ENCODE measurements at regions not wholly inside any gene's neighbourhood (a gene's known extent, or its start where the extent isn't known, plus 50 kb on each side); places are given as distances from the start of the nearest gene placed in this dataset.
"Not testable (repeated sequence)": the region's sequence is repeated elsewhere in the genome, so short reads cannot be mapped to it uniquely, and the experiment has no call there.

DNA sequence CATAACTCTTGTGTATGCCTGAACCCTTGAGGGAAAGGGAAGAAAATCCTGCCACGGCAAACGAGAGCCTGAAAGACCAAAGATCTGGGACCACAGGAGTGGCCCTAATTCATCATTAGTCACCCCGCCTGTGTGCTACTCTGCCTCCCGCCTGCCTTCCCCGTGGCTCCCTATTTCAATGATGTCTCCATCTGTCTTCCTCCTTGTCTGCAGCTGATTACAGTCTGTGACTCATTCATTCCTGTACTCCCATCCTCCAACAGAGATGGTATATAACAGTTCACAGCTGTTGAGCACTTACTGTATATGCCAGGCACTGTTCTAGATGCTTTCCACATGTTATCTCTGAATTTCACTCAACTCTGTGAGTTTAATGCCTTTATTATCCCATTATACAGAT is 96.6 kb downstream of the SEC16B start:
- Histone ChIP-seq H3K27me3 (ENCODE audit: control insufficient read depth, insufficient read depth, low read length) (no peaks in the 10 kb centered on the region), H3K36me3 (ENCODE audit: control insufficient read depth, insufficient read depth, low read length) (no peaks in the 10 kb centered on the region), H3K4me3 (ENCODE audit: low read depth, low read length) (no peak overlapping the region)
- TF ChIP-seq, protein P1, sequence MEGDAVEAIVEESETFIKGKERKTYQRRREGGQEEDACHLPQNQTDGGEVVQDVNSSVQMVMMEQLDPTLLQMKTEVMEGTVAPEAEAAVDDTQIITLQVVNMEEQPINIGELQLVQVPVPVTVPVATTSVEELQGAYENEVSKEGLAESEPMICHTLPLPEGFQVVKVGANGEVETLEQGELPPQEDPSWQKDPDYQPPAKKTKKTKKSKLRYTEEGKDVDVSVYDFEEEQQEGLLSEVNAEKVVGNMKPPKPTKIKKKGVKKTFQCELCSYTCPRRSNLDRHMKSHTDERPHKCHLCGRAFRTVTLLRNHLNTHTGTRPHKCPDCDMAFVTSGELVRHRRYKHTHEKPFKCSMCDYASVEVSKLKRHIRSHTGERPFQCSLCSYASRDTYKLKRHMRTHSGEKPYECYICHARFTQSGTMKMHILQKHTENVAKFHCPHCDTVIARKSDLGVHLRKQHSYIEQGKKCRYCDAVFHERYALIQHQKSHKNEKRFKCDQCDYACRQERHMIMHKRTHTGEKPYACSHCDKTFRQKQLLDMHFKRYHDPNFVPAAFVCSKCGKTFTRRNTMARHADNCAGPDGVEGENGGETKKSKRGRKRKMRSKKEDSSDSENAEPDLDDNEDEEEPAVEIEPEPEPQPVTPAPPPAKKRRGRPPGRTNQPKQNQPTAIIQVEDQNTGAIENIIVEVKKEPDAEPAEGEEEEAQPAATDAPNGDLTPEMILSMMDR (IDR thresholded peaks at IDR 0.05; ENCODE audit: insufficient read depth, low read length, poor library complexity, severe bottlenecking): no peak
- peak; percentile 61 for DNase-seq (ENCODE audit: low read depth)

DNA sequence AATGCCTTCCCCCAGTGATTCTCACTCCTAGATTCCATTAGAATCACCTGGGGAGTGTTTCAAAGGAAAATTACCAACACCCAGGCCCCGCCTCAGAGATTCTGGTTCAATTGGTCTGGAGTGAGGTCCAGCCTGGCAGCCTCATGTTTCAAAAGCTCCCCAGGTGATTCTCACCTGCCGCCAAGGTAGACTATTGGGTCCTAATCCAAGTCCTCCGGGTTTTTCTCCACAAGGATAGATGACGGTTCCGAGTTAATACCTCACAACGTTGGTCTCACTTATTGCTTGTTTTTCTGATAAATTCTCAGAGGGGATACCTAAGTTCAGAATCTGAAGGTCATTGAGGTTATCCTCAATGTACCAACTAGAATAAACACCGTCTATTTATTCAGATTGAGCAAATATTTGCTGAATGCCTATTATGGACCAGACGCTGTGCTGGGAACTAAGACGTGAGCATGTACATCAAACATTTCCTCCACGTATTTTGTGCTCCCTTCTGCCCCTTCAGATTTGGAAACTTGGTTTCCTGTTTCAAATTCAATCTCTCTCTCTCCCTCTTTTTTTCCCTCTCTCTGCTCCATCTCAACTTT is 97.5 kb downstream of the SEC16B start:
- no peaks in the 10 kb centered on the region for H3K27me3 ChIP-seq (ENCODE audit: control insufficient read depth, insufficient read depth, low read length)
- H3K4me3 ChIP-seq (ENCODE audit: low read depth, low read length): no peak overlapping the region
- no peaks in the 10 kb centered on the region for H3K36me3 ChIP-seq (ENCODE audit: control insufficient read depth, insufficient read depth, low read length)
- TF ChIP-seq, protein P1 (IDR thresholded peaks at IDR 0.05; ENCODE audit: insufficient read depth, low read length, poor library complexity, severe bottlenecking): no peak
- no peak for DNase-seq (ENCODE audit: low read depth)

DNA sequence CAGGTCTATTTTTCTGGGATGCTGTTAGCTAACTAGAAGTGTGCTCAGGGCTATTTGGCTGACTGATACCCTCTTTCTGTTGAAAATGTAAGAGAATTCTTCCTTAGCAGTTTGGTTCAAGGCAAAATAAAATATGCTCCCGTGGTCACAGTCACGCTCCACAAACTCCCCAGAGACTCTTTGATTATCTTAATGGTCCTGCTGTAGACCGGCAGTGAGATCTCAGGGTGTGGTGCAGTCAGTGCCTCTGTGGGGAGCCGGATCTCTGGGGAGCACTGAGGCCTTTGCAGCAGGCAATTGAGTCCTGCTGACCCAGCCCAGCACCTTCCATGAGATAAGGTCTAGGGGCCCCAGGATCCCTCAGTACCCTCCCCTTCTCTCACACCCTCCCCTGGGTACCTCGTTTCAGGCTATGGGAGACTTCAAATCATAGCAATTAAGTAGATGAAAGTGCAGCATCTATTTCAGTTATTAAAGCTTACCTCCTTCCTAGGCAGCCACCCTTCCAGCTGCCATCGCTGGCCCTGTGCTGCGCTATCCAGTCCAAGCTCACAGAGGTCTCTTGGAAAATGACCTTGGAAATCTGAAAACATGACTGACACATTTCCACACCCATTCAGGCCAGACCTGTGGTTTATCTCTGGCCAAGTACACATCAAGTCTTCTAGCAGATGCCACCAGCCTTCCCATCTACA is 98.1 kb downstream of the SEC16B start:
- H3K36me3 ChIP-seq (ENCODE audit: control insufficient read depth, insufficient read depth, low read length): no peaks in the 10 kb centered on the region
- no peak for DNase-seq (ENCODE audit: low read depth)
- TF ChIP-seq, protein P1 (IDR thresholded peaks at IDR 0.05; ENCODE audit: insufficient read depth, low read length, poor library complexity, severe bottlenecking): no peak
- H3K4me3 ChIP-seq (ENCODE audit: low read depth, low read length): no peak overlapping the region
- no peaks in the 10 kb centered on the region for H3K27me3 ChIP-seq (ENCODE audit: control insufficient read depth, insufficient read depth, low read length)

DNA sequence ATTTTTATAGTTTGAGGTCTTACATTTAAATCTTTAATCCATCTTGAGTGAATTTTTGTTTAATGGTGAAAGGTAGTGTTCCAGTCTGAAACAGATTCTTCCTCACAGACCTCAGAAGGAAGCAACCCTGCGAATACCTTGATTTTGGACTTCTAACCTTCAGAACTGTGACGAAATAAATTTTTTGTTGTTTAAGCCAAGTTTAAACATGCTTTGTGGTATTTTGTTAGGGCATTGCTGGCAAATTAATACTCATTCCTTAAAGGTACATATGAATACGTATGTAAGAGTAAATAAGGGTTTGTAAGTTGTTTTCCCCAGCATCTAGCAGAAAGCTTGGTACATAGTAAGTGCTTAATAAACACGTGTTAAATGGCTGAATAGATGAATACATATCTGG is 100.3 kb downstream of the SEC16B start:
- no peaks in the 10 kb centered on the region for H3K36me3 ChIP-seq (ENCODE audit: control insufficient read depth, insufficient read depth, low read length)
- TF ChIP-seq, protein P1 (IDR thresholded peaks at IDR 0.05; ENCODE audit: insufficient read depth, low read length, poor library complexity, severe bottlenecking): no peak
- H3K27me3 ChIP-seq (ENCODE audit: control insufficient read depth, insufficient read depth, low read length): no peaks in the 10 kb centered on the region
- DNase-seq (ENCODE audit: low read depth): no peak
- H3K4me3 ChIP-seq (ENCODE audit: low read depth, low read length): no peak overlapping the region

DNA sequence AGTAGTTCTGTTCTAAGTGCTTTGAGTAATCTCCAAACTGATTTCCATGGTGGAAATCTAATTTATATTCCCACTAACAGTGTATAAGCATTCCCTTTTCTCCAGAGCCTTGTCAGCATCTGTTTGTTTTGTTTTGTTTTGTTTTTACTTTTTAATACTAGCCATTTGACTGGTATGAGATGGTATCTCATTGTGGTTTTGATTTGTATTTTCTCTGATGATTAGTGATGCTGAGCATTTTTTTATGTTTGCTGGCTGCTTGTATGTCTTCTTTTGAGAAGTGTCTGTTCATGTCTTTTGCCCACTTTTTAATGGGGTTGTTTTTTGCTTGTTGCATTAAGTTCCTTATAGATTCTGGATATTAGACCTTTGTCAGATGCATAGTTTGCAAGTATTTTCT is 100.8 kb downstream of the SEC16B start:
- not testable (repeated sequence) for DNase-seq (ENCODE audit: low read depth); H3K36me3 ChIP-seq (ENCODE audit: control insufficient read depth, insufficient read depth, low read length); H3K27me3 ChIP-seq (ENCODE audit: control insufficient read depth, insufficient read depth, low read length); H3K4me3 ChIP-seq (ENCODE audit: low read depth, low read length)

DNA sequence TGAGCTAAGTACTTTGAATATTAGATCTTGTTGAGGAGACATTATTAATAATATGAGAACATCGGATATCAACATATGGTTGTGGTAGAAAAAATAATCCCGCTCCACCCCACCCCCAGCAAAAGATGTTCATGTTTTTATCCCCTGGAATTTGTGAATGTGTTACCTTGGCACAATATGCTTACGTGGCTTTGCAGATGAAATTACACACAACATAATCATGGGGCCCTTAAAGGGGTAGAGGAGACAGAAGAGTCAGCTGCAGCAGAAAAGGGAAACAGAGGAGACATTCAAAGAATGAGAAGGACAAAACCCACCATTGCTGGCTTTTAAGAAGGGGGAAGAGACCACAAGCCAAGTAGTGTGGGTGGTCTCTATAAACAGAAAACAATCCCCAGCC is 104.1 kb downstream of the SEC16B start:
- TF ChIP-seq, protein P1 (IDR thresholded peaks at IDR 0.05; ENCODE audit: insufficient read depth, low read length, poor library complexity, severe bottlenecking): no peak
- no peak overlapping the region for H3K4me3 ChIP-seq (ENCODE audit: low read depth, low read length)
- H3K27me3 ChIP-seq (ENCODE audit: control insufficient read depth, insufficient read depth, low read length): no peaks in the 10 kb centered on the region
- H3K36me3 ChIP-seq (ENCODE audit: control insufficient read depth, insufficient read depth, low read length): no peaks in the 10 kb centered on the region
- DNase-seq (ENCODE audit: low read depth): no peak

All from kidney epithelial cell (primary cell).